T1000 (cell line): ENCODE measurements at regions not wholly inside any gene's neighbourhood (a gene's known extent, or its start where the extent isn't known, plus 50 kb on each side); places are given as distances from the start of the nearest gene placed in this dataset.
"Not testable (repeated sequence)": the region's sequence is repeated elsewhere in the genome, so short reads cannot be mapped to it uniquely, and the experiment has no call there.

Experiments used
- DNase-seq: peaks from one replicate; lab custom pipeline; 2025; ENCODE audit warnings: mixed read lengths; lab: John Stamatoyannopoulos, UW

- no peak for DNase-seq
These were observed 753.3 kb downstream of the SLITRK5 start for GRCh38 chr13:88424463-88424862.

- DNase-seq, result no peak
These were observed 755.5 kb downstream of the SLITRK5 start for GRCh38 chr13:88426661-88427060.

GRCh38 chr13:88429862-88430261 lies 758.7 kb downstream of the SLITRK5 start:
- DNase-seq, result no peak

- no peak for DNase-seq
These were observed 763.8 kb downstream of the SLITRK5 start for GRCh38 chr13:88434953-88435352.

GRCh38 chr13:88436974-88437373 lies 765.8 kb downstream of the SLITRK5 start:
- no peak for DNase-seq

- no peak for DNase-seq
These were observed 779.3 kb downstream of the SLITRK5 start for GRCh38 chr13:88450515-88450914.

GRCh38 chr13:88456151-88456550 lies 785.0 kb downstream of the SLITRK5 start:
- DNase-seq, result no peak

GRCh38 chr13:88459331-88459730 lies 788.2 kb downstream of the SLITRK5 start:
- no peak for DNase-seq

GRCh38 chr13:88461272-88462009 lies 790.3 kb downstream of the SLITRK5 start:
- no peak for DNase-seq

- DNase-seq, result no peak
These were observed 793.7 kb downstream of the SLITRK5 start for GRCh38 chr13:88464851-88465250.

GRCh38 chr13:88472316-88472715 lies 801.1 kb downstream of the SLITRK5 start:
- no peak for DNase-seq

GRCh38 chr13:88483202-88483601 lies 812.0 kb downstream of the SLITRK5 start:
- no peak for DNase-seq

- DNase-seq, result no peak
These were observed 836.7 kb downstream of the SLITRK5 start for GRCh38 chr13:88507909-88508308.

- DNase-seq, result not testable (repeated sequence)
These were observed 841.8 kb downstream of the SLITRK5 start for GRCh38 chr13:88512993-88513392.

- no peak for DNase-seq
These were observed 855.1 kb downstream of the SLITRK5 start for GRCh38 chr13:88526186-88526852.

GRCh38 chr13:88526853-88527215 lies 855.7 kb downstream of the SLITRK5 start:
- DNase-seq, result no peak

GRCh38 chr13:88541994-88542393 lies 870.8 kb downstream of the SLITRK5 start:
- no peak for DNase-seq

GRCh38 chr13:88544836-88545235 lies 873.7 kb downstream of the SLITRK5 start:
- no peak for DNase-seq

- DNase-seq, result no peak
These were observed 881.8 kb downstream of the SLITRK5 start for GRCh38 chr13:88552966-88553365.

GRCh38 chr13:88565566-88565965 lies 894.4 kb downstream of the SLITRK5 start:
- DNase-seq, result no peak

GRCh38 chr13:88585861-88586260 lies 914.7 kb downstream of the SLITRK5 start:
- DNase-seq, result no peak

GRCh38 chr13:88586263-88586662 lies 915.1 kb downstream of the SLITRK5 start:
- no peak for DNase-seq

- DNase-seq, result no peak
These were observed 919.4 kb downstream of the SLITRK5 start for GRCh38 chr13:88590574-88590973.

- DNase-seq, result no peak
These were observed 920.9 kb downstream of the SLITRK5 start for GRCh38 chr13:88592105-88592504.
